HEK293T (cell line): ENCODE measurements at regions not wholly inside any gene's neighbourhood (a gene's known extent, or its start where the extent isn't known, plus 50 kb on each side); places are given as distances from the start of the nearest gene placed in this dataset.

ENCODE experiments used
- CTCF ChIA-PET: fragments of 350-600 bp; formaldehyde crosslinking; extraction: SDS; loops from one replicate; lab custom pipeline; 2021; ENCODE audit warnings: antibody characterized with exemption, inconsistent platforms; lab: Yijun Ruan, JAX
- POLR2A ChIA-PET: fragments of 350-600 bp; formaldehyde crosslinking; extraction: SDS; loops from one replicate; lab custom pipeline; 2020; ENCODE audit warnings: antibody characterized with exemption, inconsistent platforms; lab: Yijun Ruan, JAX
- DNase-seq: peaks from one replicate; pipeline ENCODE4 v3.0.0; 2012; ENCODE audit warnings: mixed read lengths; ENCODE audit errors: extremely low spot score
- ARNT ChIP-seq: fragments of 450-650 bp; IDR thresholded peaks from 2 replicates; pipeline ENCODE4 v1.6.1; 2017; ENCODE audit warnings: mild to moderate bottlenecking
- BHLHE40 ChIP-seq: fragments of 450-650 bp; IDR thresholded peaks from 2 replicates; pipeline ENCODE4 v1.6.1; 2016; ENCODE audit warnings: mild to moderate bottlenecking, moderate library complexity, borderline replicate concordance
- CTBP1 ChIP-seq: fragments of 450-650 bp; IDR thresholded peaks from 2 replicates; pipeline ENCODE4 v1.6.1; 2016; ENCODE audit warnings: borderline replicate concordance
- ELF4 ChIP-seq: fragments of 450-650 bp; IDR thresholded peaks from 2 replicates; pipeline ENCODE4 v1.6.1; 2017; ENCODE audit warnings: antibody characterized with exemption
- FOXA1 ChIP-seq: fragments of 450-650 bp; IDR thresholded peaks from 2 replicates; pipeline ENCODE4 v1.6.1; 2016; ENCODE audit warnings: mild to moderate bottlenecking
- FOXK2 ChIP-seq: fragments of 450-650 bp; IDR thresholded peaks from 2 replicates; pipeline ENCODE4 v1.6.1; 2016; ENCODE audit warnings: mild to moderate bottlenecking
- FOXM1 ChIP-seq: fragments of 450-650 bp; IDR thresholded peaks from 2 replicates; pipeline ENCODE4 v1.6.1; 2017; ENCODE audit warnings: mild to moderate bottlenecking, borderline replicate concordance
- HDGF ChIP-seq: fragments of 450-650 bp; IDR thresholded peaks from 2 replicates; pipeline ENCODE4 v1.6.1; 2017; ENCODE audit warnings: antibody characterized with exemption, borderline replicate concordance
- L3MBTL2 ChIP-seq: fragments of 450-650 bp; conservative IDR thresholded peaks from 2 replicates; pipeline ENCODE4 v1.6.1; 2016; ENCODE audit warnings: mild to moderate bottlenecking
- LEF1 ChIP-seq: fragments of 450-650 bp; IDR thresholded peaks from 2 replicates; pipeline ENCODE4 v1.6.1; 2017; ENCODE audit warnings: mild to moderate bottlenecking, borderline replicate concordance
- NFRKB ChIP-seq: fragments of 450-650 bp; IDR thresholded peaks from 2 replicates; pipeline ENCODE4 v1.6.1; 2016; ENCODE audit warnings: mild to moderate bottlenecking, moderate library complexity
- SP1 ChIP-seq: fragments of 450-650 bp; IDR thresholded peaks from 2 replicates; pipeline ENCODE4 v1.6.1; 2017
- SUZ12 ChIP-seq: fragments of 450-650 bp; IDR thresholded peaks from 2 replicates; pipeline ENCODE4 v1.6.1; 2016; ENCODE audit warnings: mild to moderate bottlenecking
- TARDBP ChIP-seq: fragments of 450-650 bp; IDR thresholded peaks from 2 replicates; pipeline ENCODE4 v1.6.1; 2016
- ZNF384 ChIP-seq: fragments of 450-650 bp; IDR thresholded peaks from 2 replicates; pipeline ENCODE4 v1.6.1; 2016
- TF ChIP-seq, protein P1 (sequence below): fragments of 450-650 bp; IDR thresholded peaks from 2 replicates; pipeline ENCODE4 v1.6.1; 2016

DNA sequence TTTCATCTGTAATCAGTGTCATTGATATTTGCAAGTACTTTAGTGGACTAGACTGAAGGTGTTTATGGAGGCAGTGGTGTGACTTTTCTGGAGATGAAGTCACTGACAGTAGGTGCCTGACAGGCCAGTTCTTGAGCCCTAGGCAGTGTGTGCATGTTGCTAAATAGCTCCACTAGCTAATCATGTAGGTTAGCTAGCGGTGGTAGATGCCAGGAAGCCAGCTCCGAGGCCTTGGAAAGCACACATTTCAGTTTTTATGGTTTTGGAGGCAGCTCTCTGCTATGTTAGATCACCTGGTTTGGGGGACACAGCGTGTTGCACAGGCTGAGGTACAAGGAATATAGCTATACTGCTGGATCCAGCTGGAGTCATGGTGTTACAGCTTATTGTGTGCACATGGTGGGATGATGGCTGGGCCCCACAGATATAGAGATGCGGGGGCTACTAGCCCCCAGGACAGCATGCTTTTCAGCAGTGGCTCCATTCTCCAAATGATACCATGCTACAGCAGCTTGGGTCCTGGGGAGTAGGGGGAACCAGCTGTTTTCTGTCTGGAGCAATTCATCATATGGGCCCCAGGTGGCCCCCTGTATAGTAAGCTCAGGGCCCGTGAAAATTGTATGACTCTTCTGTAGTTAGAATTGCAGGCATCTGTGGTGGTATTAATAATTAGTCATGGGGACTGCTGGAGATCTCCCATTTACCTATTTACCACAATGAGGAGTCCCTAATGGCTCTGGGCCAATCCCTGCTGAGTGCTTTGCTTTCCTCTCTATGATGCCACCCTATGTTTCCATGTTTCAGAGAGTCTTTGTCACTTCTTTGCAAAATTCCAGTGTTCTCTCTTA is 367.2 kb upstream of the LMO3 start:
- ChIA-PET CTCF (no interaction called here), POLR2A (no interaction called here)
- no peak for TF ChIP-seq FOXM1
- no peak for TF ChIP-seq FOXK2
- TF ChIP-seq, protein P1, sequence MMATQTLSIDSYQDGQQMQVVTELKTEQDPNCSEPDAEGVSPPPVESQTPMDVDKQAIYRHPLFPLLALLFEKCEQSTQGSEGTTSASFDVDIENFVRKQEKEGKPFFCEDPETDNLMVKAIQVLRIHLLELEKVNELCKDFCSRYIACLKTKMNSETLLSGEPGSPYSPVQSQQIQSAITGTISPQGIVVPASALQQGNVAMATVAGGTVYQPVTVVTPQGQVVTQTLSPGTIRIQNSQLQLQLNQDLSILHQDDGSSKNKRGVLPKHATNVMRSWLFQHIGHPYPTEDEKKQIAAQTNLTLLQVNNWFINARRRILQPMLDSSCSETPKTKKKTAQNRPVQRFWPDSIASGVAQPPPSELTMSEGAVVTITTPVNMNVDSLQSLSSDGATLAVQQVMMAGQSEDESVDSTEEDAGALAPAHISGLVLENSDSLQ = no peak
- no peak for TF ChIP-seq FOXA1
- TF ChIP-seq BHLHE40 = no peak
- TF ChIP-seq ELF4 = no peak
- no peak for TF ChIP-seq ZNF384
- no peak for TF ChIP-seq NFRKB
- TF ChIP-seq CTBP1 = no peak
- TF ChIP-seq HDGF = no peak
- TF ChIP-seq LEF1 = no peak

DNA sequence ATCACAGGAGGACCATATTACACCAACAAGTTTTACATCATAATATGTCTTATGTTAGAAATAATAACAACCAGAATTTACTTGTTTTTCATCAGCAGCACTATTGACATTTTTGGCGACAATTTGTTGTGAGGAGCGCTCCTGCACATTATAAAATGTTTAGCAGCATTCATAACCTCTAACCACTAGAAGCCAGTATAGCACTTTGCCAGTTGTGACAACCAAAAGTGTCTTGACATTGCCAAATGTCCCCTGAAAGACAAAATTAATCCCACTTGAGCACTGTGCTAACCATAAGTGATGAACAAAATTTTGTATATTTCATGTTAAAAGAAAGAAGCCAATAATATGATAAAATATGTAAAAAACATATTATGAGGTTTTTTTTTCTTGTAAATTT is 356.9 kb upstream of the LMO3 start:
- CTCF ChIA-PET = no interaction called here
- POLR2A ChIA-PET = no interaction called here
- no peak for DNase-seq
- no peak for TF ChIP-seq NFRKB
- TF ChIP-seq SP1 = no peak
- TF ChIP-seq LEF1 = no peak
- TF ChIP-seq FOXM1 = no peak
- TF ChIP-seq CTBP1 = no peak
- TF ChIP-seq ZNF384 = no peak
- no peak for TF ChIP-seq HDGF
- TF ChIP-seq FOXA1 = no peak
- no peak for TF ChIP-seq SUZ12
- TF ChIP-seq, protein P1 = no peak
- no peak for TF ChIP-seq ARNT
- no peak for TF ChIP-seq BHLHE40
- no peak for TF ChIP-seq ELF4
- TF ChIP-seq TARDBP = no peak
- no peak for TF ChIP-seq L3MBTL2

More for the DNA sequence above, 367.2 kb upstream of the LMO3 start:
- DNase-seq = no peak

DNA sequence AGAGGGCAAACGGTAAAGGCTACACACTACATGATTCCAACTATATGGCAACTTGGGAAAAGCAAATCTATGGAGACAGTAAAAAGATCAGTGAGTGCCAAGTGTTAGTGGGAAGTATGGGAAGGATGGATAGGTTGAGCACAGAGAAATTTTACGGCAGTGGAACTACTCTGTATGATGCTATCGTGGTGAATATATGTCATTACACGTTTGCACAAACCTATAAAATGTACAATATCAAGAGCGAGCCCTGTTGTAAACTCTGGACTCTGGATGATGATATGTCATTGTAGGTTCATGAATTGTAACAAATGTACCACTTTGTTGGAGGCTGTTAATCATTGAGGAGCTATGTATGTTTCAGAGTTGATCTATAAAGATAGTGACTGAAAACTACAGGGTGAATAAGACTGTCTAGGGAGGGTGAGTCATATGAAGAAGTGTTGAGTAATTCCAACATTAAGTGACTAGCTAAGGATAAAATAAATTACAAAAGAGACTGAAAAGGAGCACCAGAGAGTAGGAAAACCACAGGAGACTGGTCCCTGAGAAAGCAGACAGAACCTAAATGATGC is 349.2 kb upstream of the LMO3 start:
- ChIA-PET POLR2A (no interaction called here), CTCF (no interaction called here)
- DNase-seq = no peak
- TF ChIP-seq LEF1 (no peak), ZNF384 (no peak), SUZ12 (no peak), L3MBTL2 (no peak), ARNT (no peak), BHLHE40 (no peak), NFRKB (no peak), FOXM1 (no peak), FOXK2 (no peak), TARDBP (no peak), FOXA1 (no peak), HDGF (no peak), CTBP1 (no peak), ELF4 (no peak), SP1 (no peak)
- TF ChIP-seq, protein P1 = no peak

DNA sequence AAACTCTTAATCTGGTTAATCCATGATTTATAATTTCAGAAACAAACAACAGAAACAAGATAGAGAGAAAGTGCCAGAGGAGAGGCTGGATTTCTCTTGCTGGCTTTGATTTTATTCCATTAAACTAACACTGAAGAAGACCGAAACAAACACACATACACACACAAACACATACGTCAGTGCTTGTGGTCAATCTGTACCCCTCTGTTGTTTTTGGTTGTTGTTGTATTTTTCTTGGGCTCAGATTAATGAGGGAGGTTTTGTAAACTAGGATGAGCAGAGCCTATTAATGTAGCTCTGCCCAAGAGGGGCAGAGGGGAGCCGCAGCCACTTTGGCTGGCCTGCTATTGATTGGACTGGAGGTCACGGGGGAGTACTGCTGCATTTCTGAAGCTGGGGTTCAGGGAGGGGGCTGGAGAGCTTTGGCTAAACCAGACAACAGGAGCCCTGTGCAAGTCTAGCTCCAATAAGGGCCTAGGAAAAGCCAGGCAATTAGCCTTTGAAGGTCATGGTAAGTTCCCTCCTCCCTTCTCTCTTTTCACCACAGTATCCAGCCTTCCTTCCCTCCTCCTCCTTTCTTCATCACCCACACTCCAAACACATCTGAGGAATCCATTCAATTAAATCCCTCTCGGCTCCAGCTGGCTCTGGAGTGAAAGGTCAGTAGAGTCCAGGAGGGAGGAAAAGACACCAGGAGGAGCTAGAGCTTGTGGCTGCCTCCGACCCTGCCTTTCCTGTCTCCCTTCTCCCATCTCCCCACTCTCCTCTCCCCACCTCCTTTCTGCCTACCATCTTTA is 344.1 kb upstream of the LMO3 start:
- DNase-seq = no peak
- TF ChIP-seq SP1 (no peak), SUZ12 (no peak), TARDBP (no peak), FOXK2 (no peak), LEF1 (no peak), BHLHE40 (no peak), L3MBTL2 (no peak), CTBP1 (no peak), FOXA1 (no peak), NFRKB (no peak)
- TF ChIP-seq, protein P1 = no peak
- CTCF ChIA-PET = interaction anchor here (1.1 kb wide), 1 partner anchor 10 kb away, joined by 6 read pairs; no protein-coding TSS in a partner anchor
- POLR2A ChIA-PET = no interaction called here
